Mesothelial cell of epicardium (in vitro differentiated cells): ENCODE measurements at regions not wholly inside any gene's neighbourhood (a gene's known extent, or its start where the extent isn't known, plus 50 kb on each side); places are given as distances from the start of the nearest gene placed in this dataset.

Experiments used
- DNase-seq, 2 experiments: peaks; one replicate each; pipeline ENCODE4 v3.0.0; 2021; ENCODE audit warnings: low spot score in 2 of 2; ENCODE audit not compliant: unreplicated experiment in 2 of 2
- H3K27ac Mint-ChIP-seq: 2 replicates; pipeline ENCODE4 v1.8.0; 2021; ENCODE audit warnings: mixed read lengths
- H3K27me3 Mint-ChIP-seq: 2 replicates; pipeline ENCODE4 v1.8.0; 2021; ENCODE audit warnings: low read depth, mixed read lengths
- H3K36me3 Mint-ChIP-seq: 2 replicates; pipeline ENCODE4 v1.8.0; 2021; ENCODE audit warnings: mixed read lengths
- H3K4me1 Mint-ChIP-seq: 2 replicates; pipeline ENCODE4 v1.8.0; 2021; ENCODE audit warnings: mixed read lengths
- H3K4me3 Mint-ChIP-seq: 2 replicates; pipeline ENCODE4 v1.8.0; 2021; ENCODE audit warnings: mild to moderate bottlenecking, moderate library complexity, mixed read lengths
- H3K9me3 Mint-ChIP-seq: 2 replicates; pipeline ENCODE4 v1.8.0; 2021; ENCODE audit warnings: mixed read lengths
- TF ChIP-seq, protein P1 (sequence below): fragments of 200-600 bp; sonication (generic); IDR thresholded peaks from one replicate; pipeline ENCODE4 v1.5.0; 2021; ENCODE audit warnings: antibody characterized with exemption; ENCODE audit not compliant: unreplicated experiment

- Mint-ChIP-seq H3K27ac (no peak overlapping the region), H3K36me3 (no peaks in the 10 kb centered on the region), H3K4me1 (no peaks in the 10 kb centered on the region), H3K4me3 (no peak overlapping the region), H3K27me3 (no peaks in the 10 kb centered on the region), H3K9me3 (peaks cover 7% of the 10 kb centered on the region)
- TF ChIP-seq, protein P1, sequence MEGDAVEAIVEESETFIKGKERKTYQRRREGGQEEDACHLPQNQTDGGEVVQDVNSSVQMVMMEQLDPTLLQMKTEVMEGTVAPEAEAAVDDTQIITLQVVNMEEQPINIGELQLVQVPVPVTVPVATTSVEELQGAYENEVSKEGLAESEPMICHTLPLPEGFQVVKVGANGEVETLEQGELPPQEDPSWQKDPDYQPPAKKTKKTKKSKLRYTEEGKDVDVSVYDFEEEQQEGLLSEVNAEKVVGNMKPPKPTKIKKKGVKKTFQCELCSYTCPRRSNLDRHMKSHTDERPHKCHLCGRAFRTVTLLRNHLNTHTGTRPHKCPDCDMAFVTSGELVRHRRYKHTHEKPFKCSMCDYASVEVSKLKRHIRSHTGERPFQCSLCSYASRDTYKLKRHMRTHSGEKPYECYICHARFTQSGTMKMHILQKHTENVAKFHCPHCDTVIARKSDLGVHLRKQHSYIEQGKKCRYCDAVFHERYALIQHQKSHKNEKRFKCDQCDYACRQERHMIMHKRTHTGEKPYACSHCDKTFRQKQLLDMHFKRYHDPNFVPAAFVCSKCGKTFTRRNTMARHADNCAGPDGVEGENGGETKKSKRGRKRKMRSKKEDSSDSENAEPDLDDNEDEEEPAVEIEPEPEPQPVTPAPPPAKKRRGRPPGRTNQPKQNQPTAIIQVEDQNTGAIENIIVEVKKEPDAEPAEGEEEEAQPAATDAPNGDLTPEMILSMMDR, result no peak
- no peak for DNase-seq
Observed at GRCh38 chr3:99418709-99419108, 219.7 kb upstream of the COL8A1 start.

DNA sequence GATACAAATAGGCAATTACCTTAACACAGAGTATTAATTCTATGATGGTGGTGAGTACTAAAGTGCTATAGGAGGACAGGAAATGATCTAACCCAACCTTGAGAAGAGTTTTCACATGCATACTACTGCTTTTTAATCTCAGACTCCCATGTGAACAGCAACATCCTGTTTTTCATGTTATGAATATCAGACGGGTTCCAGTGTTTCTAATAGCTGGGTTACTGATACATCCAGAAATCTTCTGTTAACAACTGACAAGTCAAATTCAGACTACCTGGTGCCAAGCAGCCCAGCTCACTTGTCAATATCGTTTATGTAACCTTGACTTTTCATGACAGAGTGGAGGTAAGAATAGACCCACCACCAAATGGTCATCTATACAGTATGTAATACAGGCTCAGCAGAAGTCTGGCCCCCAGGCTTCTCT, 220.2 kb upstream of the COL8A1 start:
- no peaks in the 10 kb centered on the region for H3K4me1 Mint-ChIP-seq
- H3K36me3 Mint-ChIP-seq, result no peaks in the 10 kb centered on the region
- DNase-seq, result no peak
- no peak overlapping the region for H3K4me3 Mint-ChIP-seq
- no peak overlapping the region for H3K27ac Mint-ChIP-seq
- TF ChIP-seq, protein P1, result no peak
- H3K27me3 Mint-ChIP-seq, result no peaks in the 10 kb centered on the region
- H3K9me3 Mint-ChIP-seq, result peaks cover 7% of the 10 kb centered on the region

GRCh38 chr3:99413504-99413903, 224.9 kb upstream of the COL8A1 start:
- H3K4me3 Mint-ChIP-seq, result no peak overlapping the region
- DNase-seq, result no peak
- H3K9me3 Mint-ChIP-seq, result no peaks in the 10 kb centered on the region
- no peaks in the 10 kb centered on the region for H3K36me3 Mint-ChIP-seq
- H3K27me3 Mint-ChIP-seq, result no peaks in the 10 kb centered on the region
- TF ChIP-seq, protein P1, result no peak
- H3K4me1 Mint-ChIP-seq, result peaks cover 2% of the 10 kb centered on the region
- H3K27ac Mint-ChIP-seq, result no peak overlapping the region

DNA sequence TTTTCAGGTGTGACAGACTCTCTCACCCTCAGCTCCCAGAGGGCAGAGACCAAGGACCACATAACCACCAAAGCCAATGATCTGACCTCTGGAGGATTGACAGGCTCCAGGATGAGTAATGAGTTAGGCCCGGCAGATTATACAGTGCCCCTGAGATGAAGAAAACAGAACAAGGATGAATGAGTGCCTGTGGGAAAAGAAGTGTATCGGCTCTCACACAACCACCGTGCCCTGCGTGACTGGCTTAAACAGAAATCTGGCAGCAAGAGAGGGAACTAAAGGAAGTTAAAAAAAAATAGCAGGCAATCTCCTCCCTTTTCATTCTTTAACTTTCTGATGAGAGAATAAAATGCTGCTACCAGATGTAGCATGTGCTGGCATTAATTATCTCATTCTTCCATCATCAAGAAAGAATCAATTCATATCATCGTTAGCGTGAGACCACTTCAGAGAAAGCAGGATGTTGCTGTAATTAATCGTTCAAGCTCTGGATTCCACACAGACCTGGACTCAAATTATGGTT, 227.5 kb upstream of the COL8A1 start:
- H3K4me1 Mint-ChIP-seq, result peaks cover 2% of the 10 kb centered on the region
- peaks cover 3% of the 10 kb centered on the region for H3K9me3 Mint-ChIP-seq
- DNase-seq, result no peak
- H3K36me3 Mint-ChIP-seq, result no peaks in the 10 kb centered on the region
- H3K27me3 Mint-ChIP-seq, result no peaks in the 10 kb centered on the region
- H3K27ac Mint-ChIP-seq, result no peak overlapping the region
- TF ChIP-seq, protein P1, result no peak
- H3K4me3 Mint-ChIP-seq, result no peak overlapping the region

DNA sequence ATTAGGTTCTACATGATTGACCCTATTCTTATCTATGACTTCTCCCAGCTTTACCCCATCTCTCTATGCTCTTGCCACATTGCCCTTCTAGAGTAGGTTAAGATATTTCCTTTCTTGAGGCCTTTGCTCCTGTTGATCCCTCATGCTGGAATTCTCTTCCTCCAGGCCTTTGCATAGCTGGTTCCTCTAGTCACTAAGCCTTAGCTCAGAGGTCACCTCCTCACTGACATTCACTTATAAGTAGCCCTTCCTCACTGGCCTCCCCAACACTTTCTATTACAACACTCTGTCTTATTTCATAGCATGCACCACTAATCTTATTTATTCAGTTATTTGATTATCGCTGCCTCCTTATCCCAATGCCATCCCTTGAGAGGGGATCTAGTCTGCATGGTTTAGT, 228.4 kb upstream of the COL8A1 start:
- Mint-ChIP-seq H3K36me3 (no peaks in the 10 kb centered on the region), H3K9me3 (peaks cover 3% of the 10 kb centered on the region), H3K4me3 (no peak overlapping the region), H3K4me1 (peaks cover 2% of the 10 kb centered on the region), H3K27me3 (no peaks in the 10 kb centered on the region), H3K27ac (no peak overlapping the region)
- DNase-seq, result no peak
- TF ChIP-seq, protein P1, result no peak

GRCh38 chr3:99407257-99407656, 231.1 kb upstream of the COL8A1 start:
- Mint-ChIP-seq H3K4me3 (no peak overlapping the region), H3K27me3 (no peaks in the 10 kb centered on the region), H3K9me3 (peaks cover 3% of the 10 kb centered on the region), H3K27ac (no peak overlapping the region), H3K4me1 (peaks cover 2% of the 10 kb centered on the region), H3K36me3 (no peaks in the 10 kb centered on the region)
- TF ChIP-seq, protein P1, result no peak
- DNase-seq, result no peak
